ENCODE measurements at regions not wholly inside any gene's neighbourhood (a gene's known extent, or its start where the extent isn't known, plus 50 kb on each side); places are given as distances from the start of the nearest gene placed in this dataset.

GRCh38 chr17:13940858-13941665, 128.2 kb upstream of the COX10 start:
- no peak for DNase-seq

DNA sequence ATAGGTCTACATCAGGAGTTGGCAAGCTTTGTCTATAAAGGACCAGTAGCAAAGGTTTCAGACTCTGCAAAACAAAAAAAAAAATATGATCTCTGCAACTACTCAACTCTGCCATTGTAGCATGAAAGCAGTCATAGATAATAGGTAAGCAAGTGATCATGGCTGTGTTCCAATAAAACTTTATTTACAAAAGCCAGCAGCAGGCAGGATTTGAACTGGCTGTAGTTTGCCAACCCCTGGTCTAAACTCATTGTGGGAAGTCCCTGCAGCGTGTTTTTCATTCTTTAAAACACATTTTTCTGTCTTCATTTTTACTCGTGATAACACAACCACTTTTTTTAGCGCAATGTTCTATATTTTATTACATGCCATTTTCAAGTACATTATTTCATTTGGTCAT, 127.5 kb upstream of the COX10 start:
- no peak for DNase-seq

DNA sequence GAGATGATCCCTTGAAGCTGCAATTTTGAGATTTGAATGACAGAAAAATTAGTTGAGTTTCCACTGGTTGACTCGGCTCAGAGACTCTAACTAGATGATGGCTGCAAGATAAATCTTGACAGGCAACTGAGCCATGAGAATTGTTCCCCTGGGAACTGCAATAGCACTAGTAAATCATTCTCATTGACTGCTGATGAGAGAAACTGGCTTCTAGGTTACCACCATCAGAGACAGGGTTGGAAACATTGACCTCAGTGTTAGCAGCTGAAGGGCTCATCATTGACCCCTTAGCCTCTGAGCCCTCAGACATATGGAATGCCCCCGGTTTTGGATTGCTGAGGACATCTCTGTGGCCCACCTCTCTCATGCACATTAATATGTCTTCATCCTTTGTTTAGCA, 125.4 kb upstream of the COX10 start:
- DNase-seq: no peak

- no peak for DNase-seq
These were observed 121.8 kb upstream of the COX10 start for GRCh38 chr17:13947499-13947898.

DNA sequence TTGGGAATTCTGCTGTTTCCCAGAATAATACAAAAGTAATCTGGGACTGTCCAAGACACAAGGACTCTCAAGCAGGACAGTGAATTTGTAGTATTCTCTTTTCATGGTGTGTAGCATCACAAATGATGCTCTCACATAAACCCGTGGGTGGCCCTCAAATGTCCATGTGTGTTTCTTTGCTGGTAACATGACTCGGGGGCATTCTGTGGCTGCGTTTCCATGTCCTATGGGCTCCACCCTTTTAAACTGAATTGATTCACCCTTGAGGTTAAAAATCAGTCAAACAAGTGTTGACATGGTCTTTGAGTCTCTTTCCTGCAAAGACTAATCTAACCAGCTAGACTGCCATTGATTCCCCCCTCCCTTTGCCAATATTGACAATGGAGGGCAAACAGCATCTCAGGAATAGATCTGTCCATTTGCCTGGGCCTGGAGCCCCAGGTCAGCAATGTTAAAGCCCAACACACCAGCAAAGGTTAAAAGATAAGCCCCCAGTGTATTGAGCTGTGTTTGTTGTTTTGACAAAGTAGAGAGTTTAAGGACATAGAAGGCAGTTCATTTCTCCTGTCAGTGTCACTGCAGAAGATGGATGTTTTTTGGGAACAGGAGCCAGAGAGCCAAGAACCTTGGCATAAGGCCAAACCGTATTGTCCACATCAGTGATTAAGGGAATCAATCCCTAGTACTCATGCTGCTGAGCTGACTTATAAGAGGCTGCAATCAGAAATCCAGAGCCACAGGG, 117.1 kb upstream of the COX10 start:
- no peak for DNase-seq

DNA sequence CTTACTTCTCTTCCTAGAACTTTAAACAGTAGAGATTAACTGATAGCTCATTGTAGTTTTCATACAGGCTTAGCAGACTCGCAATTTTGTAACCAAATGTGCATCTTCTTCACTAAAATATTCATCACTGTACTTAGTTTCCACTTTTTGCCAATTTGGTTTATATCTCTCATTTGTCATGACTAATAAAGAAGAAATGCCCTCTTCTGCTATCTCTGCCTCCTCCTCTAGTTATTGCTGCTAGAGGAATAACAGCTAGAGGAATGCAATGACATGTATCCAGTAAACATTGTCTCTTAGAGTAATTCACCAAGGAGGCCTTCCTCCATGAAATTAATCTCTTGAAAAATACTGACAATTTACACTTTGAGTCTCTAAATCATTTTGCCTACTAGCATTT, 115.5 kb upstream of the COX10 start:
- DNase-seq: no peak

DNA sequence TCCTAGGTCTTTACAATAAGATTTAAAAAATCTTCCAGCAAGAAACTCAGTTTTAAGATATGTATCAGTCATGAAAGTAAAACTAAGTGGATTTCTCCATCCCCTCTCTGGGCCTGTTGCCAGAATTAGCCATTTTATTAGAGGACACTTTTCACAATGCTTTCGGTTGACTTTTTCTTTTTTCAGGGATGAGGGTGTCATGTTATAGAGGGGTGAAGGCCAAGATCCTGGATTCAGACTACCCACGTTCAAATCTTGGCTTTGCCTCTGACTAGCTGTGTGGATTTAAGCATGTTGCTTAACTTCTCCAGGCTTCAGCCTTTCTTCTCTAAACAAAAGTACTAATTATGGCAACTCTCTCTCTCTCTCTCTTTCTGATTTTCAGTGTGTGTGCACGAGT, 111.7 kb upstream of the COX10 start:
- no peak for DNase-seq

DNA sequence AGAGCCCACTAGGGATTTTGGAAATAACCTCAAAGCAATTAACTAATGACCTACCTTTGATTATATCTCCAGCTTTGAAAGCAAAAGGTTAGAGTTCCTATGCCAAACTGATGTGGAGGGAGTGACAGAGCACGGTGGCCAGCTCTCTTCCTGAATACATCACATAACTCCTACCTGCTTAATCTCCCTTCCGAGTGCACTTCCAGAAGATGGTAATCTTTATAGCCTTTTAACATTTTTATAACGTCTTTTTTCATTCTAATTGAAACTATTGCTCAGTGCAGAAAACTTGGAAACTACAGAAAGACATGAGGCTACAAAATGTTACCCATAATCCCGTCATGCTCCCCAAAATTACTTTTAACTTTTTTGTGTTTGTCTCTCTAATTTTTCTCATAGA, 110.5 kb upstream of the COX10 start:
- no peak for DNase-seq

- DNase-seq: no peak
These were observed 108.0 kb upstream of the COX10 start for GRCh38 chr17:13961265-13961664.

DNA sequence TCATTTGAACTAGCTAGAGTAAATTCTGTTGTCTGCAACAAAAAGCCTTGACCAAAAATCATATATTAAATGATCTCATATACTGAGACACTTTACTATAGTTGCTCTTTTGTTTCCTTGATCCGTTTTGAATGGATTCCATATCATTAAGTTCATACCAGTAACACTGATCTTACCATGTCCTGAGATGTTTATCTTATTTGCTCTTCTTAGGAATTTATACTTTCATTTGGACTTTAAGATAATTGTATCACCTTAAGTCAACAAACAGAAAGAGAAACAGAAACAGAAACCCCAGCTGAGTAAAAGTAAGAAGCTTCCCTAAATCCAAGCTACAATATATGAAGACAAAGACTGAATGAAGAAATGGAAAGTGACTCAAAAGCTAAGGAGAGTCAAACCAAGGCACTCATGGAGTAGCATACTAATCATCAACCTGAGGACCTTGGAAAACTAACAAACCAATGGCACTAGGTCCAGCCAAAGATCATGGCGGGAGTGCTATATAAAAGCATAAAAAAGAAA, 106.5 kb upstream of the COX10 start:
- DNase-seq: no peak

- no peak for DNase-seq
These were observed 101.9 kb upstream of the COX10 start for GRCh38 chr17:13967416-13967815.

DNA sequence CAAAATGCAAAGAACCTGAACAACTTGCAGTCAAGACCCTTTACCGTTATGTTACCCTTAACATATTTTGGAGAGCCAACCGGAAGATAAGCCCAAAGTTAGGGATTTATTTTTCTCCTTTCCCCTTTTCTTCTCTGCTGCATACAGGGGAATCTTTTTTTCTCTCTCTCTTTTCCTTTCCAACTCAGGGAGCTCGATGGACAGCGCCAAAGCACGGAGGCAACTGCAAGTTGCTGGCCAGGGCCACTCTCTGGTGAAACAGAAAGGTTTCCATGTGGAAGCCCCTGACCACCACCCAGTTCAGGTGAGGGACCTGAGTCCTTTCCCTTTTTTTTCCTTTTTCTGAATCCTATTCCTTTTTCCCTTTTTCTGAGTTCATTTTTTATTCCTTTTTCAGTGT, 98.8 kb upstream of the COX10 start:
- no peak for DNase-seq

DNA sequence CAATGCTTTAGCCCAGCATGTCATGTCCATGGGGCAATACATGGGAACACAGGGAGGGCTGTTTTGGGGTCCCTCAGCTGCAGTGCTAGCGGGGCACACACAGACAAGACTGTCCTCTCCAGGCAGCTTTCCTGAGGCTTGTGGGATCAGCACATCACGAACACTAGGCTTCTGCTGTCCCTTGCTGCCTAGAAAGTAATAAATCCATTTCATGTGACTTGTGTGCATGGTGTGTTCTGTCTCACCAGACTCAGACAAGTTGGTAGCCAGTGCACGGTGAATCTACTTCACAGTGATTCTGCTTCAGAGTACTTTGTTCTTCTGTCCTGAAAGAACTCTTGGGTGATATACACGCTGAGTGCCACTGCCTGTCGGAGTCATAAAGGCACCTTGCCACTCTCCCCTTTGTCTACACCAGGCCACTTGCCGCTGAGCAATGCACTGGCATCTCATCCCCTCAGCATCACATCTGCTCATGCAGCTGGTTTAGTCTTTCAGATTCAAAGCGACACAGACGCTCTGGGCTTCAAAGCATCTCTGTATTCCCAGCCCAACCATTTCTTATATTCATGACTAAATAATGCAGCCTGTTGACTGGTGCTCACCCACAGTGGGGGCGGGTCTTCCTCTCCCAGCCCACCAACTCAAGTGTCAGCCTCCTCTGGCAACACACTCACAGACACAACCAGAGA, 95.2 kb upstream of the COX10 start:
- DNase-seq: no peak

DNA sequence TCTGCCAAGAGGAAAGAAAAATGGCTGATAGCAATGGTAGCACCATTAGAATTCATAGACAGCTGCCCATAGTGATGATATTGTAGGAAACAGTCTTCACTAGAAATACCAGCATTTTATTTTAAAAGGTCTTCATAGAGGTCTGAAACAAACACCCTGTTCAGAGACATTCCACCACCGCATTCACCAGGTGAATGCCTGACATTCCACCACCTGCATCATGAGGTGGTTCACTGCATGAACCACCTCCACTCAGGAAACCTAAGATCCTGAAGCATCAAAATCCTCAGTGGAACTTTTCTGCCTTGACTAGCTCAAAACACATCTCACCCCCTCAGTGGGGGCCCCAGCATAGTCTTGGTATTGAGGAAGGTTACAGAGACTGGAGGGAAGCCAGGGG, 91.5 kb upstream of the COX10 start:
- no peak for DNase-seq

GRCh38 chr17:13978478-13978877, 90.8 kb upstream of the COX10 start:
- no peak for DNase-seq

- no peak for DNase-seq
These were observed 87.4 kb upstream of the COX10 start for GRCh38 chr17:13981881-13982280.

GRCh38 chr17:13984956-13985355, 84.3 kb upstream of the COX10 start:
- no peak for DNase-seq

- no peak for DNase-seq
These were observed 82.4 kb upstream of the COX10 start for GRCh38 chr17:13986855-13987254.

GRCh38 chr17:13989138-13989537, 80.2 kb upstream of the COX10 start:
- DNase-seq: no peak

DNA sequence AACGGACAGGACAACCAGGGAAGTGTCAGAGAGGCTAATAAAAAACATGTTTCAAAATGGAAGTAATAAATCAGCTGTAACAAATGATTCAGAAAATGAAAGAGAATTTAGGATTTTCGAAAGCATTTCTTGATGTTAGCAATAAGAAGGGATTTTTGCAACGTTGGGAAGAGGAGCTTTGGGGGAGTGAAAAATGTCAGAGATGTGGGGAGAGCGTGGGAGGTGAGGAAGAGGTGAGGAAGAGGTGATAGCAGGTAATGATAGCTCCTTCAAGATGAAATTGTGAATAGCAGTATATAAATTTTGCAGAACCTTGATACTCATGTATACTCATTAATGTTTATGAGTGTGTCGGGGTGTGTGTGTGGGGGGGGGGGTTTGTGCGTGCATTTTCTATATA, 76.2 kb upstream of the COX10 start:
- no peak for DNase-seq

DNA sequence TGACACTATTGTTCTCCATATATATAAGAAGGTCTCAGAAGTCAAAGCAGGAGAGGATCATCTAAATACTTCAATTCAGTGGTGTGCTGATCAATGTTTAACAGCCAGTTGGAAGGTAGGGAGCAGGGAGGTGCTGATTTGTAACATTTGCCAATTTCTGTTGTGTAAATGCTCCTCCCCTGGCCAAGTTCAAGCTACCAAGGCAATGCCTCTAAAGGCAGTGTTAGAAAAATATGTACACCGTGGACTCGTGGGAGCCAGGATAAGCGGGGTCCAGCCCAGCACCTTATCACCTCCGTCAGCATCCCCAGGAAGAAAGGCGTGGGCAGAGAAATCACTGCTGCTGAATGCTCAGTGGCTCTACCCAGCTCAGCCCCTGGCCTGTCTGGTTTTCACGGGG, 75.3 kb upstream of the COX10 start:
- no peak for DNase-seq

DNA sequence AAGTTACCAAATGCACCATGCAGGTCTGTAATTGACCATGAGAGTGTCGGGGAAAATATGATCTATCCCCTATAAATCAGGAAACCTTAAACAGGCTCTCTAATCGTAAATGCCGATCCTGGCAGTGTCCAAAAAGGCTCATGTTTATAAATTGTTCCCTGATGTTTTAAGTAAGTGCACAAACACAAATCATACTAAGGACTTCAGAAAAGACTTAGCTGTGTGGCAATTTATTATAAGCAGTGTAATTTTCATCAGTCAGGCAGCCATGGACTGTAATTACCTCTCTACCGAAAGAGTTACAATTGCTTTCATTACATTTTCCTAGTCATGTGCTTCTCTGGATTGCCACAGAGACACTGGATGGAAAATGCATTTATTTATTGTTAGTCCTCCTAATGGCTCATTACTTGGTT, 73.4 kb upstream of the COX10 start:
- no peak for DNase-seq

- DNase-seq: no peak
These were observed 73.0 kb upstream of the COX10 start for GRCh38 chr17:13996276-13996675.

- no peak for DNase-seq
These were observed 72.6 kb upstream of the COX10 start for GRCh38 chr17:13996748-13997147.
